Activated T-cell treated with anti-CD3 and anti-CD28 coated beads, Interleukin-2, amount 50 U/mL, for 1 hour (primary cell): ENCODE measurements at regions not wholly inside any gene's neighbourhood (a gene's known extent, or its start where the extent isn't known, plus 50 kb on each side); places are given as distances from the start of the nearest gene placed in this dataset.

Experiments
- DNase-seq: peaks from one replicate; pipeline ENCODE4 v3.0.0-alpha.2; 2020

- DNase-seq, result no peak
Observed at GRCh38 chr20:60454491-60454890, 496.3 kb downstream of the CDH26 start.

- no peak for DNase-seq
Observed at GRCh38 chr20:60455272-60455671, 497.0 kb downstream of the CDH26 start.

GRCh38 chr20:60459212-60459611, 501.0 kb downstream of the CDH26 start:
- DNase-seq, result no peak

DNA sequence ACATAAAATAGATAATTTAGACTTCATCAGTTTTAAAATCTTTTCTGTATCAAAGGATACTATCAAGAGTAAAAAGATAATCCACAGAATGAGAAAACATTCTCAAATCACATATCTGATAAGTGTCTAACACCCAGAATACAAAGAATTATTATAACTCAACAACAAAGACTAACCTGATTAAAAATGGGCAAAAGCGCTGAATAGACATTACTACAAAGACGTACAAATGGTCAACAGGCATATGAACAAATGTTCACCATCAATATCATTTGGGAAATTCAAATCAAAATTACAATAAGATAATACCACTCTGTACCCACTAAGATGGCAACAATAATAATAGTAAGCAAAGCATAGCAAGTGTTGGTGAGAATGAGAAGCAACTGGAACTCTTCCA, 503.8 kb downstream of the CDH26 start:
- no peak for DNase-seq

DNA sequence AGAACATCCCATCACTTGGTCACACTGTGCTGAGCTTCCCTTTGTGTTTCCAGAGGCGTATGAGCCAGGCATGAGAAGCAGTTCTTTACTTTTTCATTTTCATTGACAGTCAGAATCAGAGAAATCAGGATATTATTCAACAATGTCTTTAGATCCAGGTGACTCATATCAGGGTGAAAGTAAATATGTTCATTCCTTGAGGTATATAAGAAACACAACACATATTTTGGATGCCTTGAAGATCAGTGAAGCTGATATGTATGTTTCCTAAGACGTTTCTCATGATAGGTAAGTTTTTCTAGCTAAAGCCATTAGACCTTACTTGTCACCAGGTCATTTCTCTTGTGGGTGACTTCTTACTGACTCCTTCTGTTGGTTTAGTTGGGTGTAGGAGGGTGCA, 505.6 kb downstream of the CDH26 start:
- DNase-seq, result no peak

DNA sequence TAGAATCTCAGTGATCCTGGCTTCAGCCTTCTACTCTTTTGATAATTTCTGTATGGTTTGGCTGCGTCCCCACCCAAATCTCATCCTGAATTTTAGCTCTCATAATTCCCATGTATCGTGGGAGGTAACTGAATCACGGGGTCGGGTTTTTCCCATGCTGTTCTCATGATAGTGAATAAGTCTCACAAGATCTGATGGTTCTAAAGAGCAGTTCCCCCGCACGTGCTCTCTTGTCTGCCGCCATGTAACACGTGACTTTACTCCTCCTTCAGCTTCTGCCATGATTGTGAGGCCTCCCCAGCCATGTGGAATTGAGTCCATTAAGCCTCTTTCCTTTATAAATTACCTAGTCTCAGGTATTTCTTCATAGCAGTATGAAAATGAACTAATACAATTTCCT, 507.2 kb downstream of the CDH26 start:
- DNase-seq, result no peak

DNA sequence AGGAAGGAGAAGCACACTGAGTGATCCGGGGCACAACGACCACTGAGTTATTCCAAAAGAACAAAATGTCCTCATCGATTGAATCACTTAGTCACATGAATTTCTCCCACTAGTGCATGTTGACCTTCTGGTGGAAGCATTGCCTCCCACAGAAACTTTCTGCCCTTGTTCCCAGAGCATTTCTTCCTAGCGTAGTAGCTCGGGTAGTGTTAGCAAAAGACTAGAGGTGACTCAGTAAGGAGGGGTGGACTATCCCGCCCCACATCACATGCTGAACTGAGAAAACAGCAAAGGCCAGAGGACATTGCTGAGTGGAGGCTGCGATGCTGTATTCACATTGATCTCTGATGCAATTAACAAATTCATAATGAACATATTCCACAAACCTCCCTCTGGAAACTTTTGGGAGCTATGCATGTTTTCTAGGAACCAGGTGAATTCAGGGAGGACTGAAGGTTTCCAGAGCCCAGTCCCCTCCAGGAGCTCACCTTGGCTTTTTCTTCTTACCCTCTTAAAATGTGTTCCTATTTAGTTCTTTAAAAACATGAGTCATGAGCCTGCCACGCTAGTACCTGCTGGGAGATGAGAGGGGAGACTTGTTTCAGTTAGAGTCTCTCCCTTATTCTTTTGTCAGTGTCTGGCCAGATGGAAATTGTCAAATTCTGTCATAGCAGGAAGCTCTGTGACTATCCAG, 507.9 kb downstream of the CDH26 start:
- no peak for DNase-seq

DNA sequence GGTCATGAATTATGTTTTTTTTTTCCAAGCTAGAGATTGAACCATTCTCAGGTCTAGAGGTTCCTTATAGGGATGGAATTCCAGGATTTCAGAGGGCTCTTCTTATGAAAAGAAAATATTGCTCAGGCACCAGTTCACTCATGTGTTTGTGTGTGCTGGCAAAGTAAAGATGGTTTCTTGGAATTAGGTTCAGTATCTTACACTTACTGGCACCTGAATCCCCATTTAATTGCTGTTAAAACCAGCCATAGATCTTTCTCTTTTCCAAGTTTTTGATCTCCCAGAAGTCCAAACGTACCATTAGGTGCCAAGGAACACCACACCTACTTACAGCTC, 508.4 kb downstream of the CDH26 start:
- no peak for DNase-seq

DNA sequence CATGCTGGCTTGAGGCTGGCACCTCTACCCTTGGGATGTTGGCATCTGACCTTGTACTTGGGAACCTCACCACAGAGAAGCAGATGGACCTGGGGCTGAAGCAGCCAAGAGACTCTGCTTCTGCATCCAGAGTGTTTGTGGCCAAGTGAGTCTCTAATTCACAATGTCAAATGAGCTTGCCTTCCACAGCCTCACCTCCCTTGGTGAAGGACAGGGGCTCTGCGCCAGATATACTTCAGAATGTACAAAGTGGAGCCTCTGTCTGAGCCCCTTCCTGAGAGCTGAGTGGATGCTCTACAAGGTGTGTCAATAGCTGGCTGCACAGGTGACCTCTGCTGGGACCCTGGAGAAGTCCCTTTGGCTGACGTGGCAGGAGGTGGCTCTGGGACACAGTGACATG, 508.9 kb downstream of the CDH26 start:
- no peak for DNase-seq

- no peak for DNase-seq
Observed at GRCh38 chr20:60467771-60468170, 509.5 kb downstream of the CDH26 start.

DNA sequence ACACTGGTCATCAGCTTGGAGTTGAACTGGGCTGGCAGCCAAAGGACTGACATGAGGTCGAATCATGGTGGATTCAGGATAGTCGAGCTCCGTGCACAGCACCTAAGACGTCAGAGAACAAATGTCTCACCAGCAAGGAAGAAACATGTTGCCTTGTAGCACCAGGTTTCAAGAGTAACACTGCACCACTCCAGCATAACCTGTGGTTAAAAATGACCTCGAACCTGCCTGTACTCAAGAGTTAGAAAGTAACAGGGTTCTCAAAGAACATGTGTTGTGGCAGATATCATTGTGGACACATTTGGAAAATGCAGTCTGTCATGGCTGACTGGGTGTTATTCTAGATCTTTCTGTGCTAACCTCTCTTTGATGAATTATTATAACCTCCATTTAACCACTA, 511.6 kb downstream of the CDH26 start:
- no peak for DNase-seq

DNA sequence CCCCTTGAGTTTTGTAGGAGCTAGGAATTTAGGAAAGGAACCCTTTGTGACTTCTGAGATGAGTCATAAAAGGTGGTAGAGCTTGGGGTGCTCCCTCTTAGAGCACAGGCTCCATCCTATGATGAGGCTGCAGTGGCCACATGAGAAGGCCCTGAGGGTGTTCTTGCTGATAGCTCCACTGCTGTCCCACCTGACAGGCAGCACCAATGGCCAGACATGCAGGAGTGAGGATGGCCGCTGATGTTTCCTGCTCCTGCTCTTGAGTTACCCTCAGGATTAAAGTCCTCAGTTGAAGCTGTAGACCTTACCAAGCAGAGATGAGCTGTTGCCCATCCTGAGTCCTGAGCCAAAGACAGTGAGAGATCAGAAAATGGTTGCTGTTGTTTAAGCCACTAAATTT, 512.1 kb downstream of the CDH26 start:
- DNase-seq, result no peak

DNA sequence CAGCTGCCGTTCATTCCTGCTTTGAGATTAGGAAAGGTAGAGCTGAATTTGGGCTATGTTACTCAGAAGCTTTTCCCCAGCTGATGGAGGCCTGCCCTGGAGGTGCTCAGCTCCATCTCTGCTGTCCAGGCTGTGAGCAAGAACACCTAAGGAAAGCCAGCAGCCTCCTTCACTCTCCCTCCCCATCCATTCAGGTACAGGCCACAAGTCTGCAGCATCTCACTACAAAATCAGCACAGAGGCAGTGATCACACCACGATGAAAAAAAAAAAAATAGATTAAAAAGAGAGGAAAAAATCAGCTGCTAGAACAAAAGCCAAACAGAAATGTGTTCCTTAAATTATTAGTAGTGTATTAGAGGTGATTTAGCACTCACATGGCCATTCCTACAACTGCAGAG, 515.0 kb downstream of the CDH26 start:
- DNase-seq, result no peak

- no peak for DNase-seq
Observed at GRCh38 chr20:60474385-60474910, 516.2 kb downstream of the CDH26 start.

DNA sequence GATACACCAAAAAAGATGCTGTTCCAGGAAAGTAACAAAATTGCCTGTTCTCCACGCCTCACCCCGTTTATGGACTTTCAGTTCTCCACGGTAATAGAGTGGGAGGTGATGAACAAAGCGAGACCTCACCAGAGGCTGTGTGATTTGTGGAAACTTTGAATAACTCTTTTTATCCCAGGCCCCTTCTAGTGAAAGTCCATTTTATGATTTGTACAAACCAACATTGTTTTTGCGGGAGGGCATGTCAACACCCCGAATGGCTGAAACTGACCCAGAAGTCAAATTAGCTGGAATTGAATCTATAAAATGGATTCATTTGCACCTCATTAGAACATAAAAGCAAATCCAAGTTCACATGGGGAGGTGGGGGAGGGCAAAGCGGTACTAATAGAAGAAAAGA, 517.8 kb downstream of the CDH26 start:
- DNase-seq, result no peak

GRCh38 chr20:60477958-60478357, 519.7 kb downstream of the CDH26 start:
- DNase-seq, result no peak

- DNase-seq, result no peak
Observed at GRCh38 chr20:60478533-60478932, 520.3 kb downstream of the CDH26 start.

- DNase-seq, result no peak
Observed at GRCh38 chr20:60480950-60481742, 522.9 kb downstream of the CDH26 start.

DNA sequence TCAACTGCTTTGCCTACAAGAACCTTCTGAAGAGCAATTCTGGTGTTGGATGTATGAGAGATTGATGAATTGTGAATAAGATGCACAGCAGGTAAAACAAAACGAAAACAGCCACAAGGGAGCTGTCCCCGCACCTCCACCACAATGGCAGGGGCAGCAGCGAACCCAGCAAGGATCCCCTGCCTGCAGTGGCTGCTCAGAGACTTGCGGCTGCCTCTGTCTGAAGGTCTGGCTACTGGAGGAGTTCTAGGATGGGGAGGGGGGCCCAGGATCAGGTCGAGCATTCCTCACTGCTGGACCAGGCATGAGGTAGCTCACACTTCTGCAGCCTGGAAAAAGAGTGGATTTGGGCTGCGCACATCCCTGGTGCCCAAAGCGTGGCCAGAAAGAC, 523.5 kb downstream of the CDH26 start:
- DNase-seq, result no peak

- no peak for DNase-seq
Observed at GRCh38 chr20:60482221-60483008, 524.2 kb downstream of the CDH26 start.

- DNase-seq, result no peak
Observed at GRCh38 chr20:60483371-60483770, 525.1 kb downstream of the CDH26 start.

DNA sequence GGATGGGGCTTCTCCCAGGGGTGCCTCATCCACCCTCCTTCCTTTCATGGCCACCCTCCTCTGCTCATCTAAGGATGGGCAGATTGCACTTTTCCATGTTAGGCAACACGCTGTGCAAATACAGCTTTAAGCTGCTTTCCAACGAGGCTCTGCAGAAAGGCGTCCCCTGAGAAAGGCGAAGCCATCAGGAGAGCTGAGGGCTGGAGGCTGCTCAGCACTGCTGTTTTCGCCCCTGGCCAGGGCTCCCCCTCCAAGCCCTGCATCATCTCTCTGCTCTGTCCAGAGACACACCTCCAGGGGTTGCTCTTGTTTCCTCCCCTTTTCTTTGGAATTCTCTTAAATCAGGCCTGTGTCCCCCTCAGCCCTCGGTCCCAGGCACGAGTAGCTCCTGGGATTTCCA, 526.1 kb downstream of the CDH26 start:
- no peak for DNase-seq

DNA sequence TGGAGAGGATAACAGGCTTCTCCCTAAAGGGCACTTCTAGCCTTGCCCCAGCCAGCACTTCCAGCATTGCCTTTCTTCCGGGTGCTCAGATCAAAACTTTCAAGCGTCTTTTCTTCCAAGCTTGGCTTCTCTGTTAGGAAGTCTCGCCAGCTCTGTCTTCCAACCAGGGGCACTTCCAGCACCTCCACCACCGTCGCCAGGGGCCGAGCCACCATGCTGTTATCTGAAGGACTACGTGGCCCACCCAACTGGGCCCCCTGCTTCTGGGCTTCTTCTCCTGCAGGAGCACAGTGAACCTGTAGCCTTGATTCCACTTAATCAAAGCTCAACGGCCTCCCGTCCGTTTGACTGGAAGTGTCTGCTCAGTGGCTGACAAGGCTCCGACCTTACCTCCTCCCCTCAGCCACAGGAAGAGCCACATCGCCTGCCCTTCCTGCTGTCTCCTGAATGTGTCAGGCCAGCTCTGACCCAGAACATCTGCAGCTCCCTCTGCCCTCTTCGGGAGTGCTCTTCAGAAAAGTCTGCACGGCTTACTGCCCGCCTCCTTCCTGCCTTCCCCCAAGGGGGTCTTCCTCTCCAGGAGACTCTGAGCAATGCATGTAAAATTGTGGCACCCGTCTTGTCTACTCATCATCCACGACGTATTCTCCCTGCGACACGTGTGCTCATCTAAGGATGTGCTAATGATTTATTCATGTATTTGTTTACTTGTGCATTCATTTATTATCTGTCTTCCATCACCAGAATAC, 527.0 kb downstream of the CDH26 start:
- no peak for DNase-seq
